Sigmoid colon (tissue), 6 donors: ENCODE measurements at regions not wholly inside any gene's neighbourhood (a gene's known extent, or its start where the extent isn't known, plus 50 kb on each side); places are given as distances from the start of the nearest gene placed in this dataset.

Experiments used
- DNase-seq: peaks from one replicate; pipeline ENCODE4 v3.0.0-alpha.2; 2019
- H3K27ac ChIP-seq, 4 donors: fragments of 200-600 bp; sonication (generic); one replicate each; pipeline ENCODE4 v1.5.1; 2016 to 2019; ENCODE audit warnings: mild to moderate bottlenecking in 1 of 4
- H3K27me3 ChIP-seq, 3 donors: fragments of 200-600 bp; sonication (generic); one replicate each; pipeline ENCODE4 v1.5.1; 2019; ENCODE audit warnings: mild to moderate bottlenecking in 1 of 3
- H3K36me3 ChIP-seq, 4 donors: fragments of 200-600 bp; sonication (generic); one replicate each; pipeline ENCODE4 v1.5.1; 2016 to 2019
- H3K4me1 ChIP-seq, 4 donors: fragments of 200-600 bp; sonication (generic); one replicate each; pipeline ENCODE4 v1.5.1; 2017 to 2019
- H3K4me3 ChIP-seq, 4 donors: fragments of 200-600 bp; sonication (generic); one replicate each; pipeline ENCODE4 v1.5.1; 2017 to 2019; ENCODE audit warnings: mild to moderate bottlenecking in 2 of 4, moderate library complexity in 1 of 4
- H3K9me3 ChIP-seq, 4 donors: fragments of 200-600 bp in 3 of 4; sonication (generic) in 3 of 4; one replicate each; pipeline versions ENCODE4 v1.5.1 to v1.6.1; 2013 to 2019
- EP300 ChIP-seq, 4 donors: sonication (generic); formaldehyde crosslinking; IDR thresholded peaks; one replicate each; pipeline ENCODE4 v1.6.1; 2017; ENCODE audit warnings: antibody characterized with exemption in 4 of 4
- POLR2A ChIP-seq, 2 donors: fragments of 450-650 bp; IDR thresholded peaks; one replicate each; pipeline ENCODE4 v1.6.1; 2016; ENCODE audit warnings: antibody characterized with exemption in 2 of 2, mild to moderate bottlenecking in 2 of 2, moderate library complexity in 2 of 2
- POLR2AphosphoS5 ChIP-seq, 4 donors: sonication (generic); formaldehyde crosslinking; IDR thresholded peaks; one replicate each; pipeline ENCODE4 v1.6.1; 2017; ENCODE audit warnings: antibody characterized with exemption in 4 of 4
- WGBS, 2 donors: extraction: QIAGEN DNeasy Blood & Tissue Kit; methylation state at CpG; one replicate each; pipeline ENCODE4 v1.1.7; 2013; 5-methylcytosine and 5-hydroxymethylcytosine counted together
- intact Hi-C: fragments of 100-400 bp; cut with DNase I; formaldehyde crosslinking; loops from one replicate; pipeline ENCODE4 v1.15.1; 2023
- TF ChIP-seq, protein P1 (sequence below), 4 experiments: fragments of 450-650 bp in 3 of 4; fragments of 200-600 bp in 1 of 4; IDR thresholded peaks; one replicate each; pipeline ENCODE4 v1.5.1; 2016 to 2019; ENCODE audit warnings: antibody characterized with exemption in 4 of 4, mild to moderate bottlenecking in 3 of 4, moderate library complexity in 2 of 4
- donor health status: healthy with polysubstance abuse.
- donor health status: healthy.

DNA sequence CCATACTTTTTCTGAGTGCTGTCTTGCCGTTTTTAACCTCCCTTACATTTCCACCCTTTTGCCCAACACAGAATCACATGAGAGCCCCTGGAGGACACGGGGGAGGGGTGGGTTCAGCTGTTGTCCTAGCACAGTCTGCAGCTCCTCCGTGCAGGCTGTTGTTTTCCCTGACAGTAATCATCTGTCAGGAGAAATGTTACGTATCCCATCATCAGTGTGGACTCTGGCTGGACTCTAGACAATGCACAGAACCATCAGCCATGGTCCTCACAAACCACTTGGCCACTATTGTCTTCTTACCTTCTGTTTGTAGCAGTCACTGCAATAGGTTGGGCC is 92.1 kb downstream of the RIN2 start:
- H3K27ac ChIP-seq, result peak overlapping the region; percentile 74 to 90 (median 78)
- 71 to 80% methylated on average over 4 of the region's 4 CpGs for WGBS, 2 donors
- DNase-seq, result peak; percentile 80
- no peaks in the 10 kb centered on the region for H3K36me3 ChIP-seq
- no peaks in the 10 kb centered on the region for H3K27me3 ChIP-seq
- H3K4me3 ChIP-seq, result peak overlapping the region in 1 of 4 donors; percentile 19
- no peaks in the 10 kb centered on the region for H3K9me3 ChIP-seq
- TF ChIP-seq, protein P1, sequence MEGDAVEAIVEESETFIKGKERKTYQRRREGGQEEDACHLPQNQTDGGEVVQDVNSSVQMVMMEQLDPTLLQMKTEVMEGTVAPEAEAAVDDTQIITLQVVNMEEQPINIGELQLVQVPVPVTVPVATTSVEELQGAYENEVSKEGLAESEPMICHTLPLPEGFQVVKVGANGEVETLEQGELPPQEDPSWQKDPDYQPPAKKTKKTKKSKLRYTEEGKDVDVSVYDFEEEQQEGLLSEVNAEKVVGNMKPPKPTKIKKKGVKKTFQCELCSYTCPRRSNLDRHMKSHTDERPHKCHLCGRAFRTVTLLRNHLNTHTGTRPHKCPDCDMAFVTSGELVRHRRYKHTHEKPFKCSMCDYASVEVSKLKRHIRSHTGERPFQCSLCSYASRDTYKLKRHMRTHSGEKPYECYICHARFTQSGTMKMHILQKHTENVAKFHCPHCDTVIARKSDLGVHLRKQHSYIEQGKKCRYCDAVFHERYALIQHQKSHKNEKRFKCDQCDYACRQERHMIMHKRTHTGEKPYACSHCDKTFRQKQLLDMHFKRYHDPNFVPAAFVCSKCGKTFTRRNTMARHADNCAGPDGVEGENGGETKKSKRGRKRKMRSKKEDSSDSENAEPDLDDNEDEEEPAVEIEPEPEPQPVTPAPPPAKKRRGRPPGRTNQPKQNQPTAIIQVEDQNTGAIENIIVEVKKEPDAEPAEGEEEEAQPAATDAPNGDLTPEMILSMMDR (IDR thresholded peaks at IDR 0.05), result no peak
- TF ChIP-seq POLR2AphosphoS5 (IDR thresholded peaks at IDR 0.05), result peak in 2 of 4 donors; percentile 2 to 25
- H3K4me1 ChIP-seq, result peaks cover 0 to 35% (median 24%) of the 10 kb centered on the region in 4 donors
- intact Hi-C loops, result no loop called here

DNA sequence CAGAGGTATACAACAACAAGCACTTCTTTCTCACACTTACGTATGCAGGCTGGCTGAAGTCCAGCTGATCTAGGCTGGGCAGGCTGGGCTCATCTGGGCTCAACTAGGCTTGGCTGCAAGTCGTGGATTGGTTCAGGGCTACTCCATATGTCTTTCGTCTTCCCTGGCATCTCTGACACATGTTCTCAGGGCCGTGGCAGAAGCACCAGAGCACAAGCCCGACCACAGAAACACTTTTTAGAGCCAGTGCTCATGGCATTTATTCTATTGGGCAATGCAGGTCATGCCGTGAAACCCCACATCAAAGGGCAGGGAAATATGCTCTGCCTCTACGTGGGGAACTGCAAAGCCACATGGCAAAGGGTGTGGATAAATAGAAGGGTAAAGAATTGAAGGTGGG is 93.8 kb downstream of the RIN2 start:
- WGBS, 2 donors, result 60 to 69% methylated on average over 7 of the region's 7 CpGs
- no peaks in the 10 kb centered on the region for H3K36me3 ChIP-seq
- H3K4me1 ChIP-seq, result peaks cover 0 to 35% (median 26%) of the 10 kb centered on the region in 4 donors
- TF ChIP-seq POLR2AphosphoS5 (IDR thresholded peaks at IDR 0.05) (no peak), EP300 (IDR thresholded peaks at IDR 0.05) (no peak), POLR2A (IDR thresholded peaks at IDR 0.05) (no peak)
- TF ChIP-seq, protein P1 (IDR thresholded peaks at IDR 0.05), result no peak
- intact Hi-C loops, result no loop called here
- H3K27ac ChIP-seq, result peak overlapping the region in 2 of 4 donors; percentile 20 to 79
- no peak for DNase-seq
- H3K9me3 ChIP-seq, result no peaks in the 10 kb centered on the region
- no peaks in the 10 kb centered on the region for H3K27me3 ChIP-seq
- no peak overlapping the region for H3K4me3 ChIP-seq

DNA sequence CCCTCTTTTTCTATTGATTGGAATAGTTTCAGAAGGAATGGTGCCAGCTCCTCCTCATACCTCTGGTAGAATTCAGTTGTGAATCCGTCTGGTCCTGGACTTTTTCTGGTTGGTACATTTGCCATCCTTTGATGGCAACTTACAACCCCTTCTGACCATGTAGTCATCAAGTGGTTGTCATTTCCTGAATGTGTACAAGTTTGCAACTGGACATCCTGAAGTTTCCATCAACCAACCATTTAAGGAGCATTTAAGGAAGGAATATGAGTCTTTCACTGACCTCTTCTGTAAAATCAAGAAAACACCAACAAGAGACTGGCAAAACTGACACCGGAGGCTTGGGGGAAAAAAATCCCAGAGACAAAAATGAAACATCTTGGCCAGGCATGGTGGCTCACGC is 97.4 kb downstream of the RIN2 start:
- no peaks in the 10 kb centered on the region for H3K36me3 ChIP-seq
- DNase-seq, result no peak
- H3K27ac ChIP-seq, result no peak overlapping the region
- H3K9me3 ChIP-seq, result no peaks in the 10 kb centered on the region
- no peak overlapping the region for H3K4me3 ChIP-seq
- 93 to 97% methylated on average over 3 of the region's 3 CpGs for WGBS, 2 donors
- no peaks in the 10 kb centered on the region for H3K27me3 ChIP-seq
- H3K4me1 ChIP-seq, result peaks cover 0 to 36% (median 21%) of the 10 kb centered on the region in 4 donors
- intact Hi-C loops, result no loop called here
- TF ChIP-seq, protein P1 (IDR thresholded peaks at IDR 0.05), result no peak
- no peak for TF ChIP-seq EP300 (IDR thresholded peaks at IDR 0.05)
- TF ChIP-seq POLR2AphosphoS5 (IDR thresholded peaks at IDR 0.05), result no peak
- no peak for TF ChIP-seq POLR2A (IDR thresholded peaks at IDR 0.05)

DNA sequence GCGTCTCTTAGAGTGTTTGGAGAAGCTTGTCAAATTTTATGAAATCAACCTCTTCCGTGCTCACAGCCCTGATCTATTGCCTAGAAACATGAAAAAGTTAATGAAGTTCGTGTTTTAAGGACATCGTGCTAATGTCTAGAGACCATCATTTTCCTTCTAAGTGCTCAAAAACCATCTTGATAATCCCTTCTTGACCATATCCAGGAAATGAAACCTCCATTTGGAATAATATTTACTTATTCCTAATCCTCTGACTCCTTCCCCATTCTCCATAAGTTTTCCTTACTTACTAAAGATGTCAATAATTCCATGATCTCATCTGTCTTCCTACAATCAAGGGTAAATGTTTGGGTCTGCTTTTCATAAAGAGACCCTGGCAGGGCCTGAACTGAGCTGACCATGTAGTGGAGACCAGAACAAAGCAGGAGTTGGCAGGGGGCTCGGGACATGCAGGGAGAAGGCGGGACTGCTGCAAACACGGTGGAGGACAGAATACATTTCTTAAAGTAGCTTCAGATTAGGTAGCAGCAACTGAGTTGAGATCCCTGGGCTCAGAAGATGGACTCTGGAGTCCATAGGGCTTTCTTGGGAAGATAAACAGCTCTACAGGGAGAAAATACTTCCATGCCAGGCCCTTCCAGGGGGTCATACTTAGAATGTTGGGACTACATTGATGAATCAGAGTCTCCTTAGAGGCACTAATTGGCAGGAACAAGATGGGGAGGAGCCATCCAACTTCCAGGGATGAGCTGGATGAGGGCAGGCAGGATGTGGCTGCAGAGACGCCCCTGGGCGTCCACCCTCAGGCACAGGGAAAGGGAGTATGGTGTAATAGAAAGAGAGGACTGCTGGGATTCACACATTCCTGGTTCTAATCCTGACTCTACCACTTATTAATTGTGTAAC is 100.7 kb downstream of the RIN2 start:
- TF ChIP-seq POLR2A (IDR thresholded peaks at IDR 0.05), result no peak
- TF ChIP-seq EP300 (IDR thresholded peaks at IDR 0.05), result no peak
- TF ChIP-seq, protein P1 (IDR thresholded peaks at IDR 0.05), result no peak
- TF ChIP-seq POLR2AphosphoS5 (IDR thresholded peaks at IDR 0.05), result no peak
- Histone ChIP-seq H3K4me1 (peaks cover 0 to 21% (median 14%) of the 10 kb centered on the region in 4 donors), H3K9me3 (no peaks in the 10 kb centered on the region), H3K4me3 (no peak overlapping the region), H3K36me3 (no peaks in the 10 kb centered on the region), H3K27me3 (no peaks in the 10 kb centered on the region), H3K27ac (peak overlapping the region in 3 of 4 donors; percentile 7 to 53 (median 30))
- intact Hi-C loops, result no loop called here
- 77 to 80% methylated on average over 9 of the region's 9 CpGs for WGBS, 2 donors
- no peak for DNase-seq
